Hepatocyte (in vitro differentiated cells): ENCODE measurements at regions not wholly inside any gene's neighbourhood (a gene's known extent, or its start where the extent isn't known, plus 50 kb on each side); places are given as distances from the start of the nearest gene placed in this dataset.

ENCODE experiments used
- DNase-seq: peaks from one replicate; pipeline ENCODE4 v3.0.0-alpha.2; 2016; ENCODE audit warnings: low spot score
- H2AFZ ChIP-seq: fragments of 200-600 bp; sonication (generic); 2 replicates; pipeline ENCODE4 v1.6.0; 2016; ENCODE audit warnings: antibody characterized with exemption, mild to moderate bottlenecking
- H3K27ac ChIP-seq: fragments of 200-600 bp; sonication (generic); 2 replicates; pipeline ENCODE4 v1.5.1; 2016; ENCODE audit warnings: mild to moderate bottlenecking
- H3K27me3 ChIP-seq: fragments of 200-600 bp; sonication (generic); 2 replicates; pipeline ENCODE4 v1.6.1; 2016
- H3K36me3 ChIP-seq: fragments of 200-600 bp; sonication (generic); replicated peaks from 2 replicates; pipeline ENCODE4 v1.5.1; 2016; ENCODE audit warnings: low read depth; ENCODE audit not compliant: insufficient read depth
- H3K4me1 ChIP-seq: fragments of 200-600 bp; sonication (generic); 2 replicates; pipeline ENCODE4 v1.5.1; 2016; ENCODE audit warnings: mild to moderate bottlenecking, moderate library complexity; ENCODE audit not compliant: insufficient read depth
- H3K4me2 ChIP-seq: fragments of 200-600 bp; sonication (generic); 2 replicates; pipeline ENCODE4 v1.6.0; 2016
- H3K4me3 ChIP-seq: fragments of 200-600 bp; sonication (generic); 2 replicates; pipeline ENCODE4 v1.5.1; 2016; ENCODE audit warnings: mild to moderate bottlenecking
- H3K79me2 ChIP-seq: fragments of 200-600 bp; sonication (generic); 2 replicates; pipeline ENCODE4 v1.6.0; 2017; ENCODE audit warnings: mild to moderate bottlenecking
- H3K9me2 ChIP-seq: fragments of 200-600 bp; sonication (generic); replicated peaks from 2 replicates; pipeline ENCODE4 v1.6.0; 2017; ENCODE audit warnings: mild to moderate bottlenecking; ENCODE audit not compliant: insufficient read depth
- H3K9me3 ChIP-seq: fragments of 200-600 bp; sonication (generic); 2 replicates; pipeline ENCODE4 v1.5.1; 2016; ENCODE audit warnings: low read depth, mild to moderate bottlenecking
- H4K20me1 ChIP-seq: fragments of 200-600 bp; sonication (generic); 2 replicates; pipeline ENCODE4 v1.6.0; 2016; ENCODE audit warnings: mild to moderate bottlenecking; ENCODE audit not compliant: insufficient read depth, poor library complexity, severe bottlenecking
- CTCF ChIP-seq: fragments of 200-600 bp; sonication (generic); IDR thresholded peaks from 2 replicates; pipeline ENCODE4 v1.5.1; 2016; ENCODE audit warnings: antibody characterized with exemption, mild to moderate bottlenecking; ENCODE audit not compliant: poor library complexity
- EZH2 ChIP-seq: fragments of 200-600 bp; sonication (generic); IDR thresholded peaks from 2 replicates; pipeline ENCODE4 v1.6.1; 2016; ENCODE audit warnings: antibody characterized with exemption, mild to moderate bottlenecking, borderline replicate concordance
- EZH2phosphoT487 ChIP-seq: fragments of 200-600 bp; sonication (generic); IDR thresholded peaks from one replicate; pipeline ENCODE4 v1.6.1; 2018; ENCODE audit warnings: antibody characterized with exemption, mild to moderate bottlenecking, low read depth, moderate library complexity; ENCODE audit not compliant: unreplicated experiment, severe bottlenecking
- WGBS: methylation state at CpG from one replicate; pipeline ENCODE4 v1.1.6; 2016; ENCODE audit warnings: low lambda C conversion rate; ENCODE audit errors: missing lambda C conversion rate; 5-methylcytosine and 5-hydroxymethylcytosine counted together

- 87% methylated on average over 2 of the region's 2 CpGs for WGBS
- no peaks in the 10 kb centered on the region for H4K20me1 ChIP-seq
- no peak overlapping the region for H3K4me2 ChIP-seq
- no peaks in the 10 kb centered on the region for H3K27me3 ChIP-seq
- H3K27ac ChIP-seq = no peak overlapping the region
- TF ChIP-seq EZH2phosphoT487 (no peak), EZH2 (no peak), CTCF (no peak)
- no peaks in the 10 kb centered on the region for H3K36me3 ChIP-seq
- no peaks in the 10 kb centered on the region for H3K79me2 ChIP-seq
- no peak for DNase-seq
- no peak overlapping the region for H3K4me3 ChIP-seq
- peaks cover 4% of the 10 kb centered on the region for H3K4me1 ChIP-seq
- H2AFZ ChIP-seq = no peak overlapping the region
- no peaks in the 10 kb centered on the region for H3K9me3 ChIP-seq
- H3K9me2 ChIP-seq = no peaks in the 10 kb centered on the region
Measured at GRCh38 chr5:63249960-63250359, 671.3 kb downstream of the LRRC70 start.

- no peaks in the 10 kb centered on the region for H3K9me3 ChIP-seq
- H2AFZ ChIP-seq = no peak overlapping the region
- H3K9me2 ChIP-seq = no peaks in the 10 kb centered on the region
- no peaks in the 10 kb centered on the region for H4K20me1 ChIP-seq
- 85% methylated on average over 1 of the region's 1 CpG for WGBS
- H3K27ac ChIP-seq = no peak overlapping the region
- no peak overlapping the region for H3K4me3 ChIP-seq
- H3K4me2 ChIP-seq = peak overlapping the region; percentile 11
- H3K36me3 ChIP-seq = no peaks in the 10 kb centered on the region
- H3K27me3 ChIP-seq = no peaks in the 10 kb centered on the region
- TF ChIP-seq EZH2phosphoT487 = no peak
- no peak for TF ChIP-seq CTCF
- TF ChIP-seq EZH2 = no peak
- H3K79me2 ChIP-seq = no peaks in the 10 kb centered on the region
- DNase-seq = no peak
- H3K4me1 ChIP-seq = peaks cover 4% of the 10 kb centered on the region
Measured at GRCh38 chr5:63247651-63248050, 669.0 kb downstream of the LRRC70 start.

- H3K79me2 ChIP-seq = no peaks in the 10 kb centered on the region
Measured at GRCh38 chr5:63245271-63245670, 666.7 kb downstream of the LRRC70 start.

More at GRCh38 chr5:63245271-63245670, 666.7 kb downstream of the LRRC70 start:
- H3K9me3 ChIP-seq = no peaks in the 10 kb centered on the region
- H3K27me3 ChIP-seq = no peaks in the 10 kb centered on the region
- H3K36me3 ChIP-seq = no peaks in the 10 kb centered on the region
- 59% methylated on average over 1 of the region's 1 CpG for WGBS
- H3K27ac ChIP-seq = peak overlapping the region; percentile 15
- no peaks in the 10 kb centered on the region for H4K20me1 ChIP-seq
- H3K4me1 ChIP-seq = peaks cover 2% of the 10 kb centered on the region
- TF ChIP-seq EZH2 (no peak), CTCF (no peak), EZH2phosphoT487 (no peak)
- H3K4me2 ChIP-seq = peak overlapping the region; percentile 30
- H3K9me2 ChIP-seq = no peaks in the 10 kb centered on the region
- no peak overlapping the region for H2AFZ ChIP-seq
- DNase-seq = no peak
- H3K4me3 ChIP-seq = no peak overlapping the region
